ENCODE measurements at regions not wholly inside any gene's neighbourhood (a gene's known extent, or its start where the extent isn't known, plus 50 kb on each side); places are given as distances from the start of the nearest gene placed in this dataset.
"Not testable (repeated sequence)": the region's sequence is repeated elsewhere in the genome, so short reads cannot be mapped to it uniquely, and the experiment has no call there.

- DNase-seq: not testable (repeated sequence)
Measured at GRCh38 chr17:445839-446238, 93.2 kb upstream of the RPH3AL start, which contains the start of gene RFLNB. Gene RFLNB (minus strand): TSS chr17:445939.

DNA sequence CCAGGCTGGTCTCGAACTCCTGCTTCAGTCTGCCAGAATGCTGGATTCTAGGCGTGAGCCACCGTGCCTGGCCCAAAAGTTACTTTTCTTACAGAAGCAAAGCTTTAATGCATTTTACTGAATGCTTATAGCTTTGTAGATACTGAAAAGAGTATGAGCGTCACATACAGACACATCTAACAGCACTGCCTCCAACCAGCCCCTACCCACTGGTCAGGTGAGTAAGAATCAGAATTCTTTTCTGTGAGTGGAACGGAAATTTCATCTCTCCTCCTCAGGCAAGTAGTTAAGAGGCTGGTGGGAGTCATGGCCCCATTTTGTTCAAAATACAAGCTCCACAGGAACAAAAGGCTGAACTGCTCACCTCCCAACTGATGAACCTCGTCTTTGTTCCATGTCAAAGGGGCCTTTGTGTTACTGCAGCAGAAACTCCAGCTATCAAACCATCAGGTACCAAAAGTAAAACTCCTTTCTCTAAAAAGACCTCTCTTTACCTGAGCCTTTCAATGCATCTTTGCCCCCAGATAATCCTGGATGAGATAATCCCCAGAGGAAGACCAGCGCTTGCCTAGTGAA, 92.4 kb upstream of the RPH3AL start:
- no peak for DNase-seq

- DNase-seq: no peak
Measured at GRCh38 chr17:443109-443508, 90.5 kb upstream of the RPH3AL start.

GRCh38 chr17:441155-441950, 88.7 kb upstream of the RPH3AL start:
- DNase-seq: no peak

DNA sequence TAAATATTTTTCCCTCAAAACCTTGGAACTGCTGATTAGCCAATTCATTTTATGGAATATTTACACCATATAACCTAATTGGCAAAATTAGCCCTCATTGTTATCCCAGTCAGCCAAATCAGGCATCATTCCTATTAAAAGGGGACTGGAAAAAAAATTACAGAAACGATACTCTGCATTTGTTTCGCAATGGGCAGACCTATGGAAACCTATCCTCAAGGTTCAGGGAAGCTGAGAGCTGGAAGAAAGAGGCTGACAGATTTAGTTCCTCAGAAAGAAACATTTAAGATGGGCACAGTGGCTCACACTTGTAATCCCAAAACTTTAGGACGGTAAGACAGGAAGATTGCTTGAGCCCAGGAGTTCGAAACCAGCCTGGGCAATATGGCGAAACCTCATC, 85.6 kb upstream of the RPH3AL start:
- DNase-seq: no peak

- DNase-seq: no peak
Measured at GRCh38 chr17:437545-437944, 84.9 kb upstream of the RPH3AL start.

DNA sequence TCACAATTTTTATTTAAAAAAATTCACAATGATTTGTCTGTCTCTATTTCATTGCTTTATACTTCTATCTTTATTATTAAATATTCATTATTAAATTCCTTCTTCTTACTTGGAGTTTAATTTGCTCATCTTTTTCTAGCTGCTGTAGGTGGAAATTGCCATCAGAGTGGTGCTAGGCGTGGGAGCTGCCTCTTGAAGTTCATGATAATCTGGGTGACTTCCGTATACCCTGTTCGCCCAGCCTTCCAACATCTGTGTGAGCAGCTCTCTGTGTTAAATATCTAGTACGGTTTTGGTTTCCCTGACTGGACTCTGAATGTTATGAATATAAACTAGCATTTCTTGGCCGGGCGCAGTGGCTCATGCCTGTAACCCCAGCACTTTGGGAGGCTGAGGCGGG, 84.0 kb upstream of the RPH3AL start:
- DNase-seq: no peak

- DNase-seq: not testable (repeated sequence)
Measured at GRCh38 chr17:432471-432870, 79.9 kb upstream of the RPH3AL start.

- no peak for DNase-seq
Measured at GRCh38 chr17:431494-431893, 78.9 kb upstream of the RPH3AL start.

GRCh38 chr17:429589-429988, 77.0 kb upstream of the RPH3AL start:
- no peak for DNase-seq

GRCh38 chr17:428414-428813, 75.8 kb upstream of the RPH3AL start:
- DNase-seq: no peak

- DNase-seq: no peak
Measured at GRCh38 chr17:427891-428290, 75.3 kb upstream of the RPH3AL start.

GRCh38 chr17:427327-427726, 74.7 kb upstream of the RPH3AL start:
- DNase-seq: no peak

GRCh38 chr17:422196-422930, 69.8 kb upstream of the RPH3AL start:
- no peak for DNase-seq

- DNase-seq: no peak
Measured at GRCh38 chr17:420479-421175, 68.0 kb upstream of the RPH3AL start.

- DNase-seq: no peak
Measured at GRCh38 chr17:419073-419735, 66.6 kb upstream of the RPH3AL start.

- DNase-seq: no peak
Measured at GRCh38 chr17:418421-418751, 65.8 kb upstream of the RPH3AL start.

DNA sequence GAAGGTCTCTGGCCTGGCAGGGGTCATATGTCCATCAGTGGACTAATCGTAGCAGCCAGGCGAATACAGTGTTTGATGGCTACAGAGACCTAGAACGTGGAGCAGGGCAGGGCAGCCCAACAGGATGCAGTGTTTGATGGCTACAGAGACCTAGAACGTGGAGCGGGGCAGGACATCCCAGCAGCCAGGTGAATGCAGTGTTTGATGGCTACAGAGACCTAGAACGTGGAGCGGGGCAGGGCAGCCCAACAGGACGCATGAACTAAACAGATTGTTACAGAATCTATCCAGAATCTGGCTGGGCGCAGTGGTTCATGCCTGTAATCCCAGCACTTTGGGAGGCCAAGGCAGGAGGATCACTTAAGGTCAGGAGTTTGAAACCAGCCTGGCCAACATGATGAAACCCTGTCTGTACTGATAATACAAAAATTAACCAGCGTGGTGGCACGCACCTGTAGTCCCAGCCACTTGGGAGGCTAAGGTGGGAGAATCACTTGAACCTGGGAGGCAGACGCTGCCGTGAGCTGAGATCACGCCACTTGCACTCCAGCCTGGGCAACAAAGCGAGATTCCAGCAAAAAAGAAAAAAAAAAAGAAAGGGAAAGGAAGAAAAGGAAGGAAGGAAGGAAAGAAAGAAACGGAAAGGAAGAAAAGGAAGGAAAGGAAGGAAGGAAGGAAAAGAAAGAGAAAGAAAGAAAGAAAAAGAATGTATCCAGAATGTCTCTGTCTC, 65.2 kb upstream of the RPH3AL start:
- DNase-seq: no peak

- DNase-seq: no peak
Measured at GRCh38 chr17:416293-417206, 63.9 kb upstream of the RPH3AL start.

- DNase-seq: no peak
Measured at GRCh38 chr17:413706-414380, 61.2 kb upstream of the RPH3AL start.

GRCh38 chr17:413016-413350, 60.4 kb upstream of the RPH3AL start:
- no peak for DNase-seq
